ENCODE measurements at regions not wholly inside any gene's neighbourhood (a gene's known extent, or its start where the extent isn't known, plus 50 kb on each side); places are given as distances from the start of the nearest gene placed in this dataset.

- DNase-seq (ENCODE audit: low read depth): no peak
Measured at GRCh38 chr2:5915881-5916310, 223.7 kb downstream of the SOX11 start.

GRCh38 chr2:5921081-5921642 lies 229.0 kb downstream of the SOX11 start:
- DNase-seq (ENCODE audit: low read depth): no peak

GRCh38 chr2:5923957-5924945 lies 232.1 kb downstream of the SOX11 start:
- DNase-seq (ENCODE audit: low read depth): no peak

DNA sequence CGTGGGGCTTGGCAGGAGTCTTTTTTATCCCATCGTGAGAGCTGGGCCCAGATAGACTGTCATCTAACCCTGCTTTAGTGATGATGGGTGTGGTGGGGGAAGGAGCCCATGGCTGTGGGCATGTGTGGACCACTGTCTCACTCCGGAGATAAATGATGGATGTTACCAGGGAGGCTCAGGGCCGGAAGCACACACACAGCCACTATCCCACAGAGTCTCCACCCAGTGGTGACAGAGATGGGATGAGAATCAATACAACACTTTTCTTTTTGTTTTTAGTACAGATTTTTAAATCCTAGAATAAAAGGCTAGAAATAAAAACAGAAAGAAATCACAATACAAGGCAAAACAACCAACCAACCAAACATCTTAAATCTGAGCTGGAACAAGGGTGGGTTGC lies 233.4 kb downstream of the SOX11 start:
- no peak for DNase-seq (ENCODE audit: low read depth)

DNA sequence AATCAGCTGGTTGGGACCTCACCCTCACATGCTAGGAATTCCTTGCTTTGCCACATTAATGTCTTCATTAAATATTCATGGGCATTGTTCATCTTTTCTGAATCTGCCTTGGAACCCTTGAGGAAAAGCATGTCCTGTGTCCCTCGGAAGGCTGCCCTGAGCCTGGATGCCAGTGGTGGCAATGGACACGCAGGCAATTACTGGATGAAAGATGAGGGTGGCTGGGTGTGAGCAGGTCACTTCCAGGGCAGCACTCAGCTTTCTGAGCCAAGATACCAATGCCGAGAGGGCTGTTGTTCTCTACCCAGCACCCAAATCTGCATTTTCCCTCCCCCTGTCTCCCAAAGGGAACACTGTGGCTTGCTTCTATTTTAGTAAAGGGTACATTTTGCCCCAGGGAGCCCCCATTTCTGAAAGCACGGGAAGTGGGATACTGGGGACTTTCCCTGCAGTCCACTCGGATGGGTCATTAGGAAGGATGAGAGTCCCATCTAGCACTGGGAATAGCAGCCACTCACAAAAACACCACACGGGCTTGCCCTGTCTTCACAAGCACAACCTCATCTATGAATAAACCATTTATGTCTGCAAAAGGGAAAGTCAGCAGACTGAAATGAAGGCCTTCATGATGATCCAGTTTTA lies 234.8 kb downstream of the SOX11 start:
- DNase-seq (ENCODE audit: low read depth): no peak

- no peak for DNase-seq (ENCODE audit: low read depth)
Measured at GRCh38 chr2:5932556-5933469, 240.6 kb downstream of the SOX11 start.

DNA sequence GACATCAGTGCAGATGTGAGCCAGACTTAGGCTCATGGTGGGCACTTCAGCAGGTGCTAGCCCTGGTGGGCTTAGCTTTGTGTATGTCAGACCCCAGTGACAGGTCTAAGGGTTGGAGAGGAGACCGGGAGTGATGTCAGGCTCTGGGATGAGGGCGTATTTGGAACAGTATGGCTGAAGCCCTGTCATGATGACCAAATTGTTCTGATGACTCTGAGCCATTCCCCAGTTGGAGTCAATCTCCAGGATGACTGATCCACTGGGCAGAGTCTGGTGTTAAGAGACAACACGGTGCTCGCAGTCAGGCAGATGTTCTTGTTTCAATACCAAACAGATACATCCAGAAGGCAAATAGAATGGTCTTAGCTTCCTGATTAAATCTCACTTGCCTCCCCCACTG lies 241.5 kb downstream of the SOX11 start:
- DNase-seq (ENCODE audit: low read depth): no peak

GRCh38 chr2:5937321-5937720 lies 245.1 kb downstream of the SOX11 start:
- DNase-seq (ENCODE audit: low read depth): no peak

- no peak for DNase-seq (ENCODE audit: low read depth)
Measured at GRCh38 chr2:5937851-5938565, 245.8 kb downstream of the SOX11 start.

DNA sequence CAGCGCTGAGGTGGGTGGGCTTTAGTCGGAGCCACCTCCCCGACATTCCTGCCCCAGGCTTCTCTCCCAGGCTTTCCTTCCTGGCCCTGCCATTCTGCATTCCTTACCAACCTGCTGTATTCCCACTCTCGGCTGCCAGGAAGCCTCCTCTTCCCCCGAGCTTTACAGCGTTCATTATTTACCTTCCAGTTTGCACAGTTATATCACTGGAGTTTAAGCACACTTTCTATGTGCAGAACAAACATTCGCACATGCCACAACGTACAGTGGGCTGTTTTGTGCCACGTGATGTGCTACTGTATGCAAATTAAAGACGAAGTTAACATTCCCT lies 246.3 kb downstream of the SOX11 start:
- DNase-seq (ENCODE audit: low read depth): no peak

DNA sequence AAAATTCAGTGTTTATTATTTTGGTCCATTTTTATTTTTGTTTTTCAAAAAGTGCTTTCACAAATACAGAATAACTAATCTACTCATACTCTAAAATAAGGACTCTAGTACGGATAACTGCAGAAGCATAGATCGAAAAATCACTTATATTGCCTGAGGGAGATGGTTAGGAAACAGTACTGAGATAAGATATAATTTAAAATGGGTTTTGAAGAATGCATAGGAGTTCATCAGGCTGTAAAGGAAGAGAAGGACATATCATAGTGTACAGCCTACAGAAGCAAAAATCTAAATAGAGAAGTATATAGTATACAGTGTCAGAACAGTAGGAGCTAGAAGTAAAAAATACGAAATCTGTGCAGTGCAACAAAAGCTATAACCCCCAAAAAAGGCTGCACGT lies 247.4 kb downstream of the SOX11 start:
- DNase-seq (ENCODE audit: low read depth): no peak

DNA sequence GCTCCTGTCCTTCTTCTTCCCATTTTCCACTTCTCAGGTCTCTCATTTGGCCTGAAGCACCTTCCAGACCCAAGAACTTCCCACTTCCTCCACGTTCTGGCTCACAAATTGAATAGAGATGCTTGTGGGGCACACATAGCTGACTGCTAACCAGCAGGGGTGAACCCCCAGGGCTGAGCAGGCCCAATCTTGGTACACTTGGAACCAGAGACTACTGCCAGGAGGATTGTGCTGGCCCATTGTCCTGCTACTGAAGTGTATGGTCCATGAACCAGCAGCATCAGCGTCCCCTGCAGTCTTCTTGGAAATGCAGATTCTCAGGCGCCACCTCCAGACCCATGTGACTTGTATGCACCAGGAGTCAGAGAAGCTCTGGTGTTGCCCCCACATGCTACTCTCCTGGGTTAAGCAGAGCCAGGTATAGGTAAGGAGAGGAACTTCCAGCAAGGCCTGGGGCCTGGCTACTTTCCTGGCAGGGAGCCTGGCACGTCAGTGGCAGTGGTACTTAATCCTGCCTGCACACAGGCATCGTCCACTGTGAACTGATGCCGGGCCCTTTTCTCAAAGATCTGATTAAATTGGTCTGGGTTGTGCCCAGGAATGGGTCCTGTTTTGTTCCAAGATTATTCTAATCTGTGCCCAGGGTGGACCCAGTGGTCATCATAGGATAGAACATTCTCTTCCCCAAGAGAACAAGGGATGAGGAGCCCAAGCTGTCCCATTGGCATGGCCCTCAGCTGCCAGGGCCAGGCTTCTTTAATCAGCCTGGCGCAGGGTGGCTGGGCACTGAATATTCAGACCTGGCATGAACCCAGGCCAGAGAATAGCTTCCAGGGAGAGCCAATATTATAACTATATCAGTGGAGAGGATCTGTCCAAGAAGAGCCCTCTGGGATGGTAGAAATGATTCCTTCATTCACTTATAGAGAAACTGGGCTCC lies 248.7 kb downstream of the SOX11 start:
- no peak for DNase-seq (ENCODE audit: low read depth)

DNA sequence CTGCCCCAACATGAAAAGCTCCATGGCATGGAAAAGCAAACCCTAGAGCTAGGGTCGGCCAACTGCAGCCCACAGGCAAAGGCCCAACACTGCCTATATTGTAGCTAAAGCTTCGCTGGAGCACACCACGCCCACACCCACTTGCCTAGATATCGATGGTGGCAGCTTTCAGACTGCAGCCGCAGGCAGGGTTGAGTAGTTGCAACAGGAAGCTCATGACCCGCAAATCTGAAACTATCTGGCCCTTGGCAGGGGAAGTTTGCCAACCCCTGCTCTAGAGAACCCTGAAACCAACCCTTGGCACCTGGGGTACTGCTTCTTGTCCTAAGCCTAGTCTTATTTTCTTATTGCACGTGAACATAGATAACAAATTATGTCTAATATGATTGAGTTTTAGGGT lies 250.0 kb downstream of the SOX11 start:
- no peak for DNase-seq (ENCODE audit: low read depth)

GRCh38 chr2:5945742-5946141 lies 253.6 kb downstream of the SOX11 start:
- no peak for DNase-seq (ENCODE audit: low read depth)

GRCh38 chr2:5946225-5947115 lies 254.3 kb downstream of the SOX11 start:
- DNase-seq (ENCODE audit: low read depth): no peak

DNA sequence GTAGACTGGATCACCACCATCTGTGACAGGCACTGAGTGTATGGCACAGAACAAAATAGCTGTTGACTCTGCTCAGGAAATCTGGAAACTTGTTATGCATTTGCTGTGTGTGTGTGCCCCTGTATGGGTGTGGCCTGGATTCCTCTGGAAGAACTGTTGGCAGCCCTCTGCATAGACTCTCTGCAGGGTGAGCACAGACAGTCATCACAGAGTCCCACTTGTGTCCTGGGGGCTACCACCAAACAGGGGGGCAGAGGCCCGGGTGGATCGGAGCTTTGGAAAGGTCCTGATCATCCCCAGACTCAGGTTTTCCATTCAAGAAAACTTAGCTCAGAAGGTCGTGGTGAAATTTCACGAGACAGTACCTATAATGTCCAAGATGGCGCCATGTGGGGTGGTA lies 258.6 kb downstream of the SOX11 start:
- DNase-seq (ENCODE audit: low read depth): no peak

GRCh38 chr2:5951471-5951870 lies 259.3 kb downstream of the SOX11 start:
- DNase-seq (ENCODE audit: low read depth): no peak

DNA sequence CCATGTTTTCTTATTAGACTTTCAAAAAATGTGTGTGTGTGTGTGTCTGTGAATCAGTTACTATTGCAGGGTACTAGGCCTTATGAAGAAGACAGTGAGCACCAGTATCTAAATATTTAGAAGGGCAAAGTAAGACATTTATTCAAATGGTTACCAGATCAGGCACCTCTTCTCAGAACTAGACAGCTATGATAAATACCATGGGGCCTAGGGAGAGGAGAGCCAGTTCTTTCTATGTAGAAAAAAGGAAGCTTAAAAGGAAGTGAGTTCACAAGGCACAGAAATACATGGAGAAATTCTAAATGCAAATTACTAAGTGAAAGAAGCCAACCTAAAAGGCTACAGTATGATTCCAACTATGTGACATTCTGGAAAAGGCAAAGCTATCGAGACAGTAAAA lies 261.3 kb downstream of the SOX11 start:
- DNase-seq (ENCODE audit: low read depth): no peak

GRCh38 chr2:5954509-5954908 lies 262.3 kb downstream of the SOX11 start:
- DNase-seq (ENCODE audit: low read depth): no peak
